ENCODE measurements at regions not wholly inside any gene's neighbourhood (a gene's known extent, or its start where the extent isn't known, plus 50 kb on each side); places are given as distances from the start of the nearest gene placed in this dataset.

DNA sequence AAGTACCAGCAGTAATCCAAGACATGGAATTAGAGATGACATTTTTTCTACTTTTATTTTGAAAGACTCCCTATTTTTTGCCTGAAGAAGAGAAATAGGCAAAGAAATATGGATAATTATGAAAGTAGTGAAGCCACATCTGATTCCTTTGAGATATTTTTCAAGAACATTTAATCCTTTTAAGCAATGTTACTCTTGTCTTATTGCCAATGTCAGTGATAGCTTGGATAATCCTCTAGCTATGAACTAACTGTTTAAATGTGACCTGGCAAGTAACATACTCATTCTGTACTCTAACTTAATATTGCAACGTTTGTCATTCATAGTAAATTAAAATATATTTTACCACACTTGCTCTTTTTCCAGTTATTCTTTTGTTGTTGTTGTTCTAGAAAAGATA is 181.3 kb downstream of the VEGFC start:
- TF ChIP-seq CTCF (conservative IDR thresholded peaks at IDR 0.05 in 1 of 2, IDR thresholded peaks at IDR 0.05 in 1 of 2; ENCODE audit: extremely low read depth in 1 of 2, insufficient read depth in 1 of 2, low read depth in 1 of 2, low read length in 2 of 2) (no peak), EZH2 (IDR thresholded peaks at IDR 0.05; ENCODE audit: borderline replicate concordance, low read length) (no peak)
